NT2/D1 (cell line): ENCODE measurements at regions not wholly inside any gene's neighbourhood (a gene's known extent, or its start where the extent isn't known, plus 50 kb on each side); places are given as distances from the start of the nearest gene placed in this dataset.

ENCODE experiments used
- YY1 ChIP-seq: IDR thresholded peaks from 2 replicates; pipeline ENCODE4 v1.6.1; 2011; ENCODE audit not compliant: insufficient read length, insufficient read depth
- ZNF274 ChIP-seq: IDR thresholded peaks from 2 replicates; pipeline ENCODE4 v1.6.1; 2011; ENCODE audit warnings: mild to moderate bottlenecking, low read depth, low read length

DNA sequence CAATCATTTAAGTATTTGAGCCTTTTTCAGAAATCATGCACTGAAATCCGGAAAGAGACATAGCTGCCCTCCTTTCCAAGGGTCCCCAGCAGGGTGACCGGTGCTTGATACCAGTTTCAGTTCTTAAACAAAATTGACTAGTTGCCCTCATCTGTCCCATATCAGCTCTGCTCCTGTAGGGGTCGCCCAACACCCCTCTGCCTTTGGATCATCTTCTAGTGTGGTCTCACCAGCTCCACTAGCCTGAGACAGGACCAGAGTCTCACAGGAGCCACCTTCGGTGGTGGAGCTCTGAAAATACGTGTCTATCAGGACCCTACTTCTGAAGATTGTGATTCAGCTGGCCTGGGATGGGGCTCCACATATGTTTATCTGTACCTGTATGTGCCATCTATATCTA, 428.2 kb downstream of the ENC1 start:
- TF ChIP-seq YY1, result no peak
- no peak for TF ChIP-seq ZNF274
